ENCODE measurements at regions not wholly inside any gene's neighbourhood (a gene's known extent, or its start where the extent isn't known, plus 50 kb on each side); places are given as distances from the start of the nearest gene placed in this dataset.
"Not testable (repeated sequence)": the region's sequence is repeated elsewhere in the genome, so short reads cannot be mapped to it uniquely, and the experiment has no call there.

DNA sequence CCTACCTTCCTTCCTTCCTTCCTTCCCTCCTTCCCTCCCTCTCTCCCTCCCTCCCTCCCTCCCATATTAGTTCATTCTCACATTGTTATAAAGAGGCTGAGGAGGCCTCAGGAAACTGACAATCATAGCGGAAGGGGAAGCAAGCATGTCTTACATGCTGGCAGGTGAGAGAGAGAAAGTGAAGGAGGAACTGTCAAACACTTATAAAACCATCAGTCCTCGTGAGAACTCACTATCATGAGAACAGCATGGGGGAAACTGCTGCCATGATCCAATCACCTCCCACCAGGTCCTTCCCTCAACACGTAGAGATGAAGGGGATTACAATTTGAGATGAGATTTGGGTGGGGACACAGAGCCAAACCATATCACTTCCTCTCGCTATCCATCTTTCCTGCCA is 281.6 kb upstream of the FOXF1 start:
- no peak overlapping the region for H3K4me3 ChIP-seq (ENCODE audit: low read depth, low read length)
- DNase-seq (ENCODE audit: low read depth), result no peak
- TF ChIP-seq, protein P1, sequence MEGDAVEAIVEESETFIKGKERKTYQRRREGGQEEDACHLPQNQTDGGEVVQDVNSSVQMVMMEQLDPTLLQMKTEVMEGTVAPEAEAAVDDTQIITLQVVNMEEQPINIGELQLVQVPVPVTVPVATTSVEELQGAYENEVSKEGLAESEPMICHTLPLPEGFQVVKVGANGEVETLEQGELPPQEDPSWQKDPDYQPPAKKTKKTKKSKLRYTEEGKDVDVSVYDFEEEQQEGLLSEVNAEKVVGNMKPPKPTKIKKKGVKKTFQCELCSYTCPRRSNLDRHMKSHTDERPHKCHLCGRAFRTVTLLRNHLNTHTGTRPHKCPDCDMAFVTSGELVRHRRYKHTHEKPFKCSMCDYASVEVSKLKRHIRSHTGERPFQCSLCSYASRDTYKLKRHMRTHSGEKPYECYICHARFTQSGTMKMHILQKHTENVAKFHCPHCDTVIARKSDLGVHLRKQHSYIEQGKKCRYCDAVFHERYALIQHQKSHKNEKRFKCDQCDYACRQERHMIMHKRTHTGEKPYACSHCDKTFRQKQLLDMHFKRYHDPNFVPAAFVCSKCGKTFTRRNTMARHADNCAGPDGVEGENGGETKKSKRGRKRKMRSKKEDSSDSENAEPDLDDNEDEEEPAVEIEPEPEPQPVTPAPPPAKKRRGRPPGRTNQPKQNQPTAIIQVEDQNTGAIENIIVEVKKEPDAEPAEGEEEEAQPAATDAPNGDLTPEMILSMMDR (IDR thresholded peaks at IDR 0.05; ENCODE audit: insufficient read depth, low read length), result no peak

DNA sequence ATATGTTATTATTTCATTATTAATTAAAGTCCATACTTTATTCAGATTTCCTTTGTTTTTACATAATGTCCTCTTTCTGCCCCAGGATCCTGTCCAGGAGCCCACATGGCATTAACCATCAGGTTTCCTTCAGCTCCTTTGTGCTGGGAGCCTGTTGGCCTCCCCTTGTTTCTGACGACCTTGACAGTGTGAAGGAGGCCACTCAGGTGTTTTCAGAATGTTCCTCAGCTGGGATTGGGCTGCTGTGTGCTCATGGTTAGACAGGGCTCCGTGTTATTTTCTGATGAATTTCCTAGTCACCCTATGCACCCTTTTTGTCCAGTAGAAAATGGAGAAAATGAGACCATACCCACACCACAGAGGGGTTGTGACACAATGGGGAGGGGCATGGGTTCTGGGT is 281.0 kb upstream of the FOXF1 start:
- DNase-seq (ENCODE audit: low read depth), result no peak
- TF ChIP-seq, protein P1 (IDR thresholded peaks at IDR 0.05; ENCODE audit: insufficient read depth, low read length), result no peak
- no peak overlapping the region for H3K4me3 ChIP-seq (ENCODE audit: low read depth, low read length)

DNA sequence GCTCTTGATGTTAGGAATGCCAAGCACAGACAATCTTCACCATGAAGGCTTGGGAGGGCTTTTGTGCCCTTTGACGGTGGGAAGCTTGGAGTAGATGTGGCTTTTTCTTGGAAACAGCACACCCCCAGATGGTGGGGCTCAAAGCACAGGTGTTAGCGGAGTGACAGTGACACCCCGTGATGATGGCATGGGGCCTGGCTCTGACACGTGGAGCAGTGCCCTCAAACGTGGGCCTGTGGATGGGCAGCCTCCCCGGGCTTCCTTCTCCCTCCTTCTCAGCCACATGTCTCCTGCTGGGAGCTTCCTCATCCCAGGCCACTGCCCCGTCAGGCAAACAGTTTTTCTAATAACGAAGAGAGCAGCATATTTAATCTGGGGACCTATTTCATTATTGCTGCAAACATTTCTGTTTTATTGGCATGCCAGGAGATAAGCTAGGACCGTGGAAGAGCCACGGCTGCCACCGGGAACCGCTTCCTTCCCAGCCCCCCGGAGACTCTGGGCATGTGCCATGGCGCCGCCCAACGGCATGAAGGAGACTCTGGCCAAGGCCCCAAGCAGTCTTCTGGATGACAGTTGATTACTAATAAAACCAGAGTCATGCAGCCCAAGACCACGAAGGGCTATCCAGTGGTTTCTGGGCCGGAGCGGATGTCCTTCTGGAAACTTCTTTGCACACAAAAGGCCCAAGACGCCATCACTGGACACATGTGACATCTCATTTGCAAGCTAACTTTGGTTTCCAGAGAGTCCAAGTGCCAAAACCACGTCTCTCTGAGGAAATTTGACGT is 280.3 kb upstream of the FOXF1 start:
- TF ChIP-seq, protein P1 (IDR thresholded peaks at IDR 0.05; ENCODE audit: insufficient read depth, low read length), result no peak
- no peak for DNase-seq (ENCODE audit: low read depth)
- no peak overlapping the region for H3K4me3 ChIP-seq (ENCODE audit: low read depth, low read length)

DNA sequence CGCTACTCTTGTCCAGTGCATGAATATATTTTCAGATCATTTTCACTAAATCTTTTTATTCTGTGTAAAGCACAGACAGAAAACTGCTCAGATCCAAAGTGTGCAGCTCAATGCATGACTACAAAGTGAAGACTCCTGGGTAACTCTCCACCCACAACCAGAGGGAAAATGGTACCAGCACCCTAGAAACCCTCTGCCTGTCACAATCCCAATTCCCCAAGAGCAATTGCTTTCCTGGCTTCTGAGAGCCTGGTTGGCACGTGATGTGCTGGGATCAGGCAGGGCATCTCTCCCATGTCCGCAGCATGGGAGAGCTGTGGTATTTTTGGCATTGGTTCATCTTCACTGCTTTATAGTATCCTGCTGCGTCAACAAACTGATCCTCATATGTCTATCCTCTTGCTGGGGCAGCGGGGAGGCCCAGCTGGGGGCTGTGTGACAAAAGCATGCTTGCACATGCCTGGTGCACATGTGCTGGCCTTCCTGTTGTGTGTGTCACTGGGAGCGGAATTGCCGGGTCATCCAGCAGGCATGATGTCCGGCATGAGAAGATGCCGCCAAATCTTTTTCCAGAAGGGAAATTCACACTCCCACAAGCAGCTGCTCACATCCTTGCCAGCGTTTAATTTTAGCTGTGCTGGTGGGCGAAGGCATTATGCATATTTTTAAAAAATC is 278.9 kb upstream of the FOXF1 start:
- DNase-seq (ENCODE audit: low read depth), result no peak
- H3K4me3 ChIP-seq (ENCODE audit: low read depth, low read length), result no peak overlapping the region
- TF ChIP-seq, protein P1 (IDR thresholded peaks at IDR 0.05; ENCODE audit: insufficient read depth, low read length), result no peak

DNA sequence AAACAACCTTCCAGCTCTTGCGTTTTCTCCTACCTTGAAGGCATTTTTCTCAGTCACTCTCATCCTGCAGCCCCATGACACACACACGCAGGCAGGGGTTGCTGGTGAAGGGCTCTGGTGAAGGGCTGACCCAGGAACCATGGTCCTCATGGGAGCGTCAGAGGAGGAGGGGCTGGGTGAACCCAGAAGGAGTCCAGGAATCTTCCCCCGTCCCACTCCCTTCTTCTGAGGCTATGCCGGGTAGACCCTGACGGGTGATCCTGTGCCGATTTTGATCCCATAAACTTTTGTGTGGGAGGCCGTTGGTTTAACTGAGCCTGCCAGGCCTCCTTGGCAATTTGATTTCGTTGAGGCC is 278.4 kb upstream of the FOXF1 start:
- H3K4me3 ChIP-seq (ENCODE audit: low read depth, low read length), result no peak overlapping the region
- DNase-seq (ENCODE audit: low read depth), result no peak
- TF ChIP-seq, protein P1 (IDR thresholded peaks at IDR 0.05; ENCODE audit: insufficient read depth, low read length), result no peak

DNA sequence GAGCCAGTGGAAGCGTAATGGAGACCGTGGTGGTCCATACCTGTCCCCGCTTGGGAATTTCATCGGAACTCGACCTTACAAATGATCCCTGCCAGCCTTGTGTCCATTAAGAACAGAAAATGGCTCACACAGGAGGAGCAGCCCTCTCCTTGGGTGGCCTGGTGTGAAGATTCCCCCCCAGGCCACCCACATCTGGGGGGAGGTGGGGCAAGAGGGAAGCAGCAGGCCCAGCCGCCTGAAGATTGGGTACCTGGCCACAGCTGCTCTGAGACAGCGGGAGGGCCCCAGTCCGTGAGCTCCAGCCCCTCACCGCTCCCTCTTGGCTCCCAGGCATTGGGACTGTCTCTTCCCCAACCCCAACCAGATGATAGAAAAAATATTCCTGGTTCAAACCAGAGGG is 277.8 kb upstream of the FOXF1 start:
- no peak for DNase-seq (ENCODE audit: low read depth)
- H3K4me3 ChIP-seq (ENCODE audit: low read depth, low read length), result no peak overlapping the region
- TF ChIP-seq, protein P1 (IDR thresholded peaks at IDR 0.05; ENCODE audit: insufficient read depth, low read length), result no peak

DNA sequence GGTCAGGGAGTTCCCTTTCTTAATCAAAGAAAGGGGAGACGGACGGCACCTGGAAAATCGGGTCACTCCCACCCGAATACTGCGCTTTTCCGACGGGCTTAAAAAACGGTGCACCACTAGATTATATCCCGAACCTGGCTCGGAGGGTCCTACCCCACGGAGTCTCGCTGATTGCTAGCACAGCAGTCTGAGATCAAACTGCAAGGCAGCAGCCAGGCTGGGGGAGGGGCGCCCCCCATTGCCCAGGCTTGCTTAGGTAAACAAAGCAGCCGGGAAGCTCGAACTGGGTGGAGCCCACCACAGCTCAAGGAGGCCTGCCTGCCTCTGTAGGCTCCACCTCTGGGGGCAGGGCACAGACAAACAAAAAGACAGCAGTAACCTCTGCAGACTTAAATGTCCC is 276.8 kb upstream of the FOXF1 start:
- not testable (repeated sequence) for DNase-seq (ENCODE audit: low read depth); H3K4me3 ChIP-seq (ENCODE audit: low read depth, low read length)

Measured in fibroblast of the aortic adventitia (primary cell).